ENCODE measurements at regions not wholly inside any gene's neighbourhood (a gene's known extent, or its start where the extent isn't known, plus 50 kb on each side); places are given as distances from the start of the nearest gene placed in this dataset.

DNA sequence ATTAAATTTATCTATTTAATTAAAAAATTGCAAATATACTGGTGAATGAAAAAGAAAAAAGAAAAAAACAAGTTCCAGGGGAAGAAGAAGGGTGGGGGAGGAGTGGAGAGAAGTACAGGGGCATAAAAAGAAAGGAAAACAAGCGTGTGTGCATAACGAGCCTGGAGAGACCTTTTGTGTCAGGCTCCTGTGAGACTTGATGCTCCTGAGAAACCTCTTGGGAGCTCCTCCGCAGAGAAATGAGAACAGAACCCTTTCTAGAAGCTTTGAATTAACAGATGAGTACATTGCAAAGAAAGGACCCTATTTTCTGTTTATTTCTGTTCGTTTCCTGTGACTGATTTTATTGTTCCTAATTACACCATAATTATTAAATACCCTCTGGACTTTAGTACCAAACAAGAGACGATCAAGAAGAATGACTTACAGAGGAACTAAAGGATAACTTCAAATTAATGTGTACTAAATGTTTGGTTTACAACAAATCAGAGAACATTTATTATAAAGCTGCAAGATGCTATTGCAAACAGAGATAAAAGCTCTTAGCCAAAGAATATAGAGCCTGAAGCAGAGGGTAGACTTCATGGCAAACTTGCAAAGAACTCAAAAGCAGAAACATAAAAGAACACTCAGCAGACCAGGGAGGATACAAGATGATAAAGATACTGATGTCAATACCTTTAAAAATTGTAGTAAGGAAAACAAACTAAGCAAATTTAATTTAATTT is 74.7 kb downstream of the DPPA2 start:
- ChIA-PET CTCF (ENCODE audit: low intra/inter-chr PET ratio) (no interaction called here), POLR2A (no interaction called here)
- FAIRE-seq, result no peak

DNA sequence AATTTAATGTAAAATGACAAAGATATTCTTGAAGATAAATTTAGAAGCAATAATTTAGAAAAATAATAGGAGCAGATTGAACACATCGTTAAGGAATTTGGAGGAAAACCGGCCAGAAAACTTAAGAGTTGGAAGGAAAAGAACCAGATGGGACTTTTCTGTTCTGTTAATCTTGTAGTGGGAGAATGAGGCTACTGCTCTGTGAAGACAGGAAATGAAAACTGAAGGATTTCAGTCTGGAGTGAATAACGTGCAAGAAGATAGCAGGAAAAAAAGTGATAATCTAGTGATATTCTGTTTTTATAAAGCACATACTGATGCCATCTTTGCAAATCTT is 74.2 kb downstream of the DPPA2 start:
- no peak overlapping the region for H3K27ac ChIP-seq (ENCODE audit: extremely low read depth, low read depth, low read length)
- no peaks in the 10 kb centered on the region for H4K20me1 ChIP-seq (replicated peaks; ENCODE audit: control insufficient read depth, insufficient read depth, low read length)
- H3K27me3 ChIP-seq (ENCODE audit: control insufficient read depth in 2 of 2, insufficient read depth in 2 of 2, low read length in 2 of 2), result no peaks in the 10 kb centered on the region
- DNase-seq (ENCODE audit: extremely low read depth in 1 of 4, low spot score in 3 of 4) (no peak), ATAC-seq (no peak), FAIRE-seq (no peak)
- BruUV-seq (replicated peaks), result no TSS peak
- CTCF ChIA-PET (ENCODE audit: low intra/inter-chr PET ratio), result no interaction called here
- in situ Hi-C loops (cut with MboI), result no loop called here
- no peak overlapping the region for H2AFZ ChIP-seq (ENCODE audit: low read depth, low read length)
- H3K9me1 ChIP-seq (ENCODE audit: control insufficient read depth, insufficient read depth, low read length), result no peaks in the 10 kb centered on the region
- no peak overlapping the region for H3K9ac ChIP-seq (ENCODE audit: insufficient read depth in 1 of 2, low read depth in 2 of 2, low read length in 2 of 2)
- POLR2A ChIA-PET, result no interaction called here
- H3K36me3 ChIP-seq (ENCODE audit: control insufficient read depth, insufficient read depth, low read length), result no peaks in the 10 kb centered on the region
- no peak overlapping the region for H3K4me2 ChIP-seq (ENCODE audit: insufficient read depth, low read length)
- 0% methylated on average over 2 of the region's 3 CpGs for WGBS (ENCODE audit: insufficient coverage, low coverage, missing lambda C conversion rate)
- no peaks in the 10 kb centered on the region for H3K9me3 ChIP-seq (replicated peaks; ENCODE audit: control insufficient read depth, insufficient read depth, low read depth, low read length)
- no peaks in the 10 kb centered on the region for H3K79me2 ChIP-seq (ENCODE audit: control insufficient read depth, insufficient read depth, low read length)
- H3K4me1 ChIP-seq (replicated peaks in 1 of 2; ENCODE audit: control insufficient read depth in 2 of 2, insufficient read depth in 2 of 2, low read length in 2 of 2), result no peaks in the 10 kb centered on the region
- intact Hi-C loops (cut with micrococcal nuclease), result no loop called here
- no peak overlapping the region for H3K4me3 ChIP-seq
- TF ChIP-seq KDM1A (IDR thresholded peaks at IDR 0.05) (no peak), TRIM28 (IDR thresholded peaks at IDR 0.05) (no peak), ZNF79 (CRISPR knock-in tag; IDR thresholded peaks at IDR 0.05; ENCODE audit: low read depth) (no peak), ZNF785 (CRISPR knock-in tag; IDR thresholded peaks at IDR 0.05) (no peak), SP1 (CRISPR knock-in tag; IDR thresholded peaks at IDR 0.05) (no peak), ZNF184 (CRISPR knock-in tag; IDR thresholded peaks at IDR 0.05) (no peak)
- TF ChIP-seq, protein P1, sequence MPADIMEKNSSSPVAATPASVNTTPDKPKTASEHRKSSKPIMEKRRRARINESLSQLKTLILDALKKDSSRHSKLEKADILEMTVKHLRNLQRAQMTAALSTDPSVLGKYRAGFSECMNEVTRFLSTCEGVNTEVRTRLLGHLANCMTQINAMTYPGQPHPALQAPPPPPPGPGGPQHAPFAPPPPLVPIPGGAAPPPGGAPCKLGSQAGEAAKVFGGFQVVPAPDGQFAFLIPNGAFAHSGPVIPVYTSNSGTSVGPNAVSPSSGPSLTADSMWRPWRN (IDR thresholded peaks at IDR 0.05; ENCODE audit: low read depth), result no peak
- TF ChIP-seq, protein P2, sequence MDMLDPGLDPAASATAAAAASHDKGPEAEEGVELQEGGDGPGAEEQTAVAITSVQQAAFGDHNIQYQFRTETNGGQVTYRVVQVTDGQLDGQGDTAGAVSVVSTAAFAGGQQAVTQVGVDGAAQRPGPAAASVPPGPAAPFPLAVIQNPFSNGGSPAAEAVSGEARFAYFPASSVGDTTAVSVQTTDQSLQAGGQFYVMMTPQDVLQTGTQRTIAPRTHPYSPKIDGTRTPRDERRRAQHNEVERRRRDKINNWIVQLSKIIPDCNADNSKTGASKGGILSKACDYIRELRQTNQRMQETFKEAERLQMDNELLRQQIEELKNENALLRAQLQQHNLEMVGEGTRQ (CRISPR knock-in tag; IDR thresholded peaks at IDR 0.05), result no peak
- TF ChIP-seq, protein P3, sequence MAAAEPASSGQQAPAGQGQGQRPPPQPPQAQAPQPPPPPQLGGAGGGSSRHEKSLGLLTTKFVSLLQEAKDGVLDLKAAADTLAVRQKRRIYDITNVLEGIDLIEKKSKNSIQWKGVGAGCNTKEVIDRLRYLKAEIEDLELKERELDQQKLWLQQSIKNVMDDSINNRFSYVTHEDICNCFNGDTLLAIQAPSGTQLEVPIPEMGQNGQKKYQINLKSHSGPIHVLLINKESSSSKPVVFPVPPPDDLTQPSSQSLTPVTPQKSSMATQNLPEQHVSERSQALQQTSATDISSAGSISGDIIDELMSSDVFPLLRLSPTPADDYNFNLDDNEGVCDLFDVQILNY (CRISPR knock-in tag; IDR thresholded peaks at IDR 0.05), result no peak
- TF ChIP-seq, protein P4, sequence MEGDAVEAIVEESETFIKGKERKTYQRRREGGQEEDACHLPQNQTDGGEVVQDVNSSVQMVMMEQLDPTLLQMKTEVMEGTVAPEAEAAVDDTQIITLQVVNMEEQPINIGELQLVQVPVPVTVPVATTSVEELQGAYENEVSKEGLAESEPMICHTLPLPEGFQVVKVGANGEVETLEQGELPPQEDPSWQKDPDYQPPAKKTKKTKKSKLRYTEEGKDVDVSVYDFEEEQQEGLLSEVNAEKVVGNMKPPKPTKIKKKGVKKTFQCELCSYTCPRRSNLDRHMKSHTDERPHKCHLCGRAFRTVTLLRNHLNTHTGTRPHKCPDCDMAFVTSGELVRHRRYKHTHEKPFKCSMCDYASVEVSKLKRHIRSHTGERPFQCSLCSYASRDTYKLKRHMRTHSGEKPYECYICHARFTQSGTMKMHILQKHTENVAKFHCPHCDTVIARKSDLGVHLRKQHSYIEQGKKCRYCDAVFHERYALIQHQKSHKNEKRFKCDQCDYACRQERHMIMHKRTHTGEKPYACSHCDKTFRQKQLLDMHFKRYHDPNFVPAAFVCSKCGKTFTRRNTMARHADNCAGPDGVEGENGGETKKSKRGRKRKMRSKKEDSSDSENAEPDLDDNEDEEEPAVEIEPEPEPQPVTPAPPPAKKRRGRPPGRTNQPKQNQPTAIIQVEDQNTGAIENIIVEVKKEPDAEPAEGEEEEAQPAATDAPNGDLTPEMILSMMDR (IDR thresholded peaks at IDR 0.05 in 2 of 3, conservative IDR thresholded peaks at IDR 0.05 in 1 of 3; ENCODE audit: insufficient read depth in 2 of 3, low read depth in 1 of 3, low read length in 3 of 3), result no peak

More for the DNA sequence above, 74.7 kb downstream of the DPPA2 start:
- Histone ChIP-seq H3K4me1 (replicated peaks in 1 of 2; ENCODE audit: control insufficient read depth in 2 of 2, insufficient read depth in 2 of 2, low read length in 2 of 2) (no peaks in the 10 kb centered on the region), H3K4me2 (ENCODE audit: insufficient read depth, low read length) (no peak overlapping the region), H2AFZ (ENCODE audit: low read depth, low read length) (no peak overlapping the region), H3K27me3 (ENCODE audit: control insufficient read depth in 2 of 2, insufficient read depth in 2 of 2, low read length in 2 of 2) (no peaks in the 10 kb centered on the region), H3K9me1 (ENCODE audit: control insufficient read depth, insufficient read depth, low read length) (no peaks in the 10 kb centered on the region), H3K36me3 (ENCODE audit: control insufficient read depth, insufficient read depth, low read length) (no peaks in the 10 kb centered on the region), H3K79me2 (ENCODE audit: control insufficient read depth, insufficient read depth, low read length) (no peaks in the 10 kb centered on the region), H3K27ac (ENCODE audit: extremely low read depth, low read depth, low read length) (no peak overlapping the region), H3K4me3 (no peak overlapping the region), H3K9me3 (replicated peaks; ENCODE audit: control insufficient read depth, insufficient read depth, low read depth, low read length) (no peaks in the 10 kb centered on the region), H4K20me1 (replicated peaks; ENCODE audit: control insufficient read depth, insufficient read depth, low read length) (no peaks in the 10 kb centered on the region), H3K9ac (ENCODE audit: insufficient read depth in 1 of 2, low read depth in 2 of 2, low read length in 2 of 2) (no peak overlapping the region)
- no TSS peak for BruUV-seq (replicated peaks)
- intact Hi-C loops (cut with micrococcal nuclease), result no loop called here
- ATAC-seq (no peak), DNase-seq (ENCODE audit: extremely low read depth in 1 of 4, low spot score in 3 of 4) (no peak)
- 5% methylated on average over 3 of the region's 5 CpGs for WGBS (ENCODE audit: insufficient coverage, low coverage, missing lambda C conversion rate)
- TF ChIP-seq HDAC2 (IDR thresholded peaks at IDR 0.05) (no peak), PRPF4 (IDR thresholded peaks at IDR 0.05; ENCODE audit: insufficient read depth, low read depth, low read length, poor library complexity, severe bottlenecking) (no peak)
- in situ Hi-C loops (cut with MboI), result no loop called here
